ENCODE measurements at regions not wholly inside any gene's neighbourhood (a gene's known extent, or its start where the extent isn't known, plus 50 kb on each side); places are given as distances from the start of the nearest gene placed in this dataset.

DNA sequence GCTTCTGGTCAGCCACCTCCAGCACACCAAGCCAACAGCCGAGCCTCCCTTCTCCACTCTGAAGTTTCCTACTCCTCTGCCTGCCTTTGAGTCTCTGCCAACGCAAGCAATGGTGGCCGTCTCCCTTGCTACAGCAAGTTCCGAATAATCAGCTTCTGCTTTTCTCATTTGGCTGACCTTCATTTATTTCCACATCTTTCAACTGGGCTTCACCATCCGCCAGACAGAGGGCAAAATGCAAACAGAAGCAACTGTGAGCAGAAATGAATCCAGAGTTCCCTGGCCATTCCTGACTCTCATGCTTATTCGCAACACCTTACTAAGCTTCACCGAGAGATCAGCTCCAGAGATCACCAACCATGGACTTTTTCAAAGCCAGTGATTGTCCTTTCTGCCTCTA is 621.0 kb downstream of the NPHP4 start:
- TF ChIP-seq EZH2 (IDR thresholded peaks at IDR 0.05; ENCODE audit: borderline replicate concordance, low read depth, low read length, severe bottlenecking): no peak
- TF ChIP-seq, protein P1, sequence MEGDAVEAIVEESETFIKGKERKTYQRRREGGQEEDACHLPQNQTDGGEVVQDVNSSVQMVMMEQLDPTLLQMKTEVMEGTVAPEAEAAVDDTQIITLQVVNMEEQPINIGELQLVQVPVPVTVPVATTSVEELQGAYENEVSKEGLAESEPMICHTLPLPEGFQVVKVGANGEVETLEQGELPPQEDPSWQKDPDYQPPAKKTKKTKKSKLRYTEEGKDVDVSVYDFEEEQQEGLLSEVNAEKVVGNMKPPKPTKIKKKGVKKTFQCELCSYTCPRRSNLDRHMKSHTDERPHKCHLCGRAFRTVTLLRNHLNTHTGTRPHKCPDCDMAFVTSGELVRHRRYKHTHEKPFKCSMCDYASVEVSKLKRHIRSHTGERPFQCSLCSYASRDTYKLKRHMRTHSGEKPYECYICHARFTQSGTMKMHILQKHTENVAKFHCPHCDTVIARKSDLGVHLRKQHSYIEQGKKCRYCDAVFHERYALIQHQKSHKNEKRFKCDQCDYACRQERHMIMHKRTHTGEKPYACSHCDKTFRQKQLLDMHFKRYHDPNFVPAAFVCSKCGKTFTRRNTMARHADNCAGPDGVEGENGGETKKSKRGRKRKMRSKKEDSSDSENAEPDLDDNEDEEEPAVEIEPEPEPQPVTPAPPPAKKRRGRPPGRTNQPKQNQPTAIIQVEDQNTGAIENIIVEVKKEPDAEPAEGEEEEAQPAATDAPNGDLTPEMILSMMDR (IDR thresholded peaks at IDR 0.05; ENCODE audit: borderline replicate concordance, extremely low read depth, low read length, poor library complexity, severe bottlenecking): no peak
